Upper lobe of right lung (tissue), 1 donor: ENCODE measurements at regions not wholly inside any gene's neighbourhood (a gene's known extent, or its start where the extent isn't known, plus 50 kb on each side); places are given as distances from the start of the nearest gene placed in this dataset.

ENCODE experiments used
- ATAC-seq: fragments of 200-7000 bp; cut with Tn5 transposase; one replicate; pipeline ENCODE4 v1.9.1; 2020; ENCODE audit warnings: mild to moderate bottlenecking, moderate library complexity
- DNase-seq: peaks from one replicate; pipeline ENCODE4 v3.0.0-alpha.2; 2020
- H3K27ac ChIP-seq: fragments of 200-600 bp; one replicate; pipeline ENCODE4 v1.8.0; 2022
- H3K27me3 ChIP-seq: fragments of 200-600 bp; one replicate; pipeline ENCODE4 v1.8.0; 2022; ENCODE audit warnings: mild to moderate bottlenecking
- H3K36me3 ChIP-seq: fragments of 200-600 bp; one replicate; pipeline ENCODE4 v1.8.0; 2022
- H3K4me1 ChIP-seq: fragments of 200-600 bp; one replicate; pipeline ENCODE4 v1.8.0; 2022
- H3K4me3 ChIP-seq: fragments of 200-600 bp; one replicate; pipeline ENCODE4 v1.8.0; 2022; ENCODE audit warnings: mild to moderate bottlenecking
- H3K9me3 ChIP-seq: fragments of 200-600 bp; one replicate; pipeline ENCODE4 v1.8.0; 2022
- intact Hi-C: fragments of 100-400 bp; cut with DNase I; formaldehyde crosslinking; loops from one replicate; pipeline ENCODE4 v1.11.0; 2022
- TF ChIP-seq, protein P1 (sequence below): fragments of 200-600 bp; IDR thresholded peaks from one replicate; pipeline ENCODE4 v1.8.0; 2022; ENCODE audit warnings: antibody characterized with exemption
- donor health status: DM: no; HTN: yes; CAD: no; lungs with severe emphysema.

DNA sequence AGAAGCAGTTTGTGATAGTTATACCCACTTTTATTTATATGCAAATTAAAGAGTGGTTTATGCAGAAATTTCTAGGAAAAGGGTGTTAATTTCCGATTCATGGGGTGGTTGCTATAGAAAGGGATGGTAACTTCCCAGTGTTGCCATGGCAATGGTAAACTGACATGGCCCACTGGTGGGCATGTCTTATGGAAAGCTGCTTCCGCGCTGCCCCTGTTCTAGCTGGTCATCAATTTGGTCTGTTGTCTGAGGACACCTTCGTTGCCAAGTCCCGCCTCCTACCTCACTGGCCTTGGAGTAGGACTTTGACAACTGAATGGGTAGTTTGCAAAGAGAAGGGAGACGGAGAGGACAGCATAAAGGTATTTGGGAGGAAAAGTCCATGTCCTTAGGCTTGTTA, 74.0 kb upstream of the SMIM23 start:
- ATAC-seq = no peak
- no peaks in the 10 kb centered on the region for H3K4me1 ChIP-seq
- H3K27ac ChIP-seq = no peak overlapping the region
- H3K27me3 ChIP-seq = no peaks in the 10 kb centered on the region
- DNase-seq = no peak
- intact Hi-C loops = no loop called here
- TF ChIP-seq, protein P1, sequence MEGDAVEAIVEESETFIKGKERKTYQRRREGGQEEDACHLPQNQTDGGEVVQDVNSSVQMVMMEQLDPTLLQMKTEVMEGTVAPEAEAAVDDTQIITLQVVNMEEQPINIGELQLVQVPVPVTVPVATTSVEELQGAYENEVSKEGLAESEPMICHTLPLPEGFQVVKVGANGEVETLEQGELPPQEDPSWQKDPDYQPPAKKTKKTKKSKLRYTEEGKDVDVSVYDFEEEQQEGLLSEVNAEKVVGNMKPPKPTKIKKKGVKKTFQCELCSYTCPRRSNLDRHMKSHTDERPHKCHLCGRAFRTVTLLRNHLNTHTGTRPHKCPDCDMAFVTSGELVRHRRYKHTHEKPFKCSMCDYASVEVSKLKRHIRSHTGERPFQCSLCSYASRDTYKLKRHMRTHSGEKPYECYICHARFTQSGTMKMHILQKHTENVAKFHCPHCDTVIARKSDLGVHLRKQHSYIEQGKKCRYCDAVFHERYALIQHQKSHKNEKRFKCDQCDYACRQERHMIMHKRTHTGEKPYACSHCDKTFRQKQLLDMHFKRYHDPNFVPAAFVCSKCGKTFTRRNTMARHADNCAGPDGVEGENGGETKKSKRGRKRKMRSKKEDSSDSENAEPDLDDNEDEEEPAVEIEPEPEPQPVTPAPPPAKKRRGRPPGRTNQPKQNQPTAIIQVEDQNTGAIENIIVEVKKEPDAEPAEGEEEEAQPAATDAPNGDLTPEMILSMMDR = no peak
- no peaks in the 10 kb centered on the region for H3K9me3 ChIP-seq
- H3K4me3 ChIP-seq = no peak overlapping the region
- H3K36me3 ChIP-seq = no peaks in the 10 kb centered on the region

DNA sequence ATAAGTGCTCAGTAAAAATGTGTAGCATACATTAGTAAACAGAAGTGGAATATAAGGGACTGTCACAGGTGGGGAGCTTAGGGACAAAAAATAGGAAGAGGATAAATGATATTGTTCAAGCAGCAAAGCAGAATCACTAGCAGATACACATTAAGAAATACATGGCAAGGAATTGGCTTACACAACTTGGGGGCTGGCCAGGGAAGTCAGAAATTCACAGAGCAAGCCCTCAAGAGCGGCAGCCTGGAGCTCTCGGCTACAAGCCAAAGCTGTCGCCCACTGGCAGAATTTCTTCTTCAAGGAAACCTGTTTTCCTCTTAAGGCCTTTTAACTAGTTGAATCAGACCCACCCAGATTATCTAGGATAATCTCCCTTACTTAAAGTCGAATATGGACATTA, 73.0 kb upstream of the SMIM23 start:
- no peaks in the 10 kb centered on the region for H3K9me3 ChIP-seq
- DNase-seq (no peak), ATAC-seq (no peak)
- H3K27ac ChIP-seq = no peak overlapping the region
- H3K27me3 ChIP-seq = no peaks in the 10 kb centered on the region
- H3K4me1 ChIP-seq = no peaks in the 10 kb centered on the region
- intact Hi-C loops = no loop called here
- no peaks in the 10 kb centered on the region for H3K36me3 ChIP-seq
- TF ChIP-seq, protein P1 = no peak
- no peak overlapping the region for H3K4me3 ChIP-seq

DNA sequence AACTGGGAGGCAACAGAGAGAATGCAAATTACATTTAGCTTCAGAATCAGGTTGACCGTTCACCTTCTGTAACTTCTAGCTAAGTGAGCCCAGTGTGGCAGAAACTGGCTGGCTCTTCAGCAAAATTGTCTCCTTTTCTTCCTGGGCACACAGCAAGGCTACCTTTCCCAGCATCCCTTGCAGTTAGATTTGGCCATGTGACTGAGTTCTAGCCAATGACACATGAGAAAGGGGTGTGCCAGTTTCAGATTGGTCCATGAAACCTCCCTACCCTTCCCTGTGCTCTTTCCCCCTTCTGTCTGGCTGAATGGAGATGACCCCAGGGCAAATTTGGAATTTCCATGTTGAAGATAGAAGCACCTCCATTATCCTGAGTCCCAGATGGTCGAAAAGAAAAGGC, 72.5 kb upstream of the SMIM23 start:
- Histone ChIP-seq H3K36me3 (no peaks in the 10 kb centered on the region), H3K4me1 (no peaks in the 10 kb centered on the region), H3K27me3 (no peaks in the 10 kb centered on the region), H3K4me3 (no peak overlapping the region), H3K27ac (no peak overlapping the region), H3K9me3 (no peaks in the 10 kb centered on the region)
- TF ChIP-seq, protein P1 = no peak
- intact Hi-C loops = no loop called here
- no peak for ATAC-seq
- no peak for DNase-seq

DNA sequence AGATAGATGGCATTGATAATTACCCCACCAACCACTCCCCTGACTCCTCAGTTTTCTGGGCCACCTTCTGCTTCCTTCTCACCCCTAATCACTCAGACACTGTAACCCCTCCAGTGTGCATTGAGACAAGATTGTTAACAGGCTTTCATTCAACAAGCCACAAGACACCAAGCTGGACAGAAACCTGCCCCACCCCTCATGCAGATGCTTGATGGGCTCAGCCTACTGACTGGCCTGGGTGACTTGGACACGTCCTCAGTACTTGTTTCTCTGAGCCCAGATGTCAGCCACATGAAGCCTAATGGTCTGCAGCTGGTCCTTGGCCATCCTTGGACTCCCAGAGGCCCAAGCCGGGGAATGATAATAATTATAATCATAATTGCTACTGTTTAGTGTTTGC, 71.4 kb upstream of the SMIM23 start:
- DNase-seq = no peak
- intact Hi-C loops = no loop called here

DNA sequence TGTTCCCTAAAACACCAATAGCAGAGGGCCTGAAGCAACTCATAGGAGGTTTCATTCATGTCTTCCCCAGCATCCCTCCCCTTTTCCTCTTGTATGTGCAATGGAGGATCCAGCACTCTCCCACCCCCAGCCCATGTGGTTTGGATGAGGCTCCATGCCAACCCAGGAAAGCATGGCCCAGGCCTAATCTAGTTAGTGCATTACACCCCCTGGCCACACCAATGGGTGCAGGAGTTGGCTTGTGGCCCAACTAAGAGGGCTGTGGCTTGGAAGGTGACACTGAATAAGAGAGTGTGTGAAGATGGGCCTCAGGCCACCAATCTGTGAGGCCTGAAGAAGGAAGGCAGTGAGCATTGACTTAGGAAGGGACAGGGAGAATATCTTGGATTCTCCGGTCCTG, 70.8 kb upstream of the SMIM23 start:
- no peak for DNase-seq
- Histone ChIP-seq H3K27ac (no peak overlapping the region), H3K9me3 (no peaks in the 10 kb centered on the region), H3K27me3 (no peaks in the 10 kb centered on the region), H3K4me1 (no peaks in the 10 kb centered on the region), H3K36me3 (no peaks in the 10 kb centered on the region), H3K4me3 (no peak overlapping the region)
- no peak for ATAC-seq
- intact Hi-C loops = no loop called here
- TF ChIP-seq, protein P1 = no peak

More for the DNA sequence above, 71.4 kb upstream of the SMIM23 start:
- Histone ChIP-seq H3K4me3 (no peak overlapping the region), H3K9me3 (no peaks in the 10 kb centered on the region), H3K27ac (no peak overlapping the region), H3K27me3 (no peaks in the 10 kb centered on the region), H3K4me1 (no peaks in the 10 kb centered on the region), H3K36me3 (no peaks in the 10 kb centered on the region)
- ATAC-seq = no peak
- TF ChIP-seq, protein P1 = no peak

DNA sequence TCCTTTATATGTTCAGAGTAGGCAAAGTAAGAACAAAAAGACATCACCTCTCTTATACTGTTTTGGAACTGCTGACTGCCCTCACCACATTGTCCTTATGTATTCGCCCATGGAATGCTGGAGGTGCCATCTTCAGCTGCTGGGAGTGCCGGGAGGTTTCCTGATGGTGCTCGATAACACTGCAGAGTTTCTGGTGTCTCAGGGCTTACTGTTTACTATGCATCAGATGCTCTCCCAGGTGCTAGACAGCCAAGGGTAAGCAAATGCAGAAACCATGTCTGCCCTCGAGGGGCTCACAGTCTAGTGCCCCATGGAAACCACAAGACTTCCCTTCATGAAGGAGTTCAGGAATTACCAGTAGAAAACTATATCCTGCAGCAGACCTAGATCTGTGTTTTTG, 70.1 kb upstream of the SMIM23 start:
- TF ChIP-seq, protein P1 = no peak
- intact Hi-C loops = no loop called here

More for the DNA sequence above, 70.1 kb upstream of the SMIM23 start:
- H3K4me3 ChIP-seq = no peak overlapping the region
- H3K9me3 ChIP-seq = no peaks in the 10 kb centered on the region
- H3K36me3 ChIP-seq = no peaks in the 10 kb centered on the region
- no peak overlapping the region for H3K27ac ChIP-seq
- DNase-seq = no peak
- H3K4me1 ChIP-seq = no peaks in the 10 kb centered on the region
- no peak for ATAC-seq
- no peaks in the 10 kb centered on the region for H3K27me3 ChIP-seq
